ENCODE measurements at regions not wholly inside any gene's neighbourhood (a gene's known extent, or its start where the extent isn't known, plus 50 kb on each side); places are given as distances from the start of the nearest gene placed in this dataset.

GRCh38 chr4:137468836-137469235, 63.5 kb downstream of the PCDH18 start:
- no peaks in the 10 kb centered on the region for H4K20me1 ChIP-seq (ENCODE audit: control insufficient read depth, extremely low read depth, insufficient read depth, low read length)
- peaks cover 2% of the 10 kb centered on the region for H3K4me1 ChIP-seq (ENCODE audit: control insufficient read depth, extremely low read depth, insufficient read depth, low read length)
- TF ChIP-seq EZH2 (IDR thresholded peaks at IDR 0.05; ENCODE audit: low read length, missing control alignments) (no peak), CTCF (conservative IDR thresholded peaks at IDR 0.05 in 1 of 2, IDR thresholded peaks at IDR 0.05 in 1 of 2; ENCODE audit: low read depth in 1 of 2, low read length in 2 of 2) (no peak)
- H3K36me3 ChIP-seq (ENCODE audit: control insufficient read depth, insufficient read depth, low read length), result no peaks in the 10 kb centered on the region
- no peaks in the 10 kb centered on the region for H3K27me3 ChIP-seq (ENCODE audit: control insufficient read depth, insufficient read depth, low read length)
- no peak overlapping the region for H3K27ac ChIP-seq (ENCODE audit: insufficient read depth, low read length)
- no peaks in the 10 kb centered on the region for H3K9me3 ChIP-seq (ENCODE audit: control insufficient read depth, insufficient read depth, low read depth, low read length)
- no peak overlapping the region for H3K9ac ChIP-seq (ENCODE audit: insufficient read depth, low read length)
- H3K4me3 ChIP-seq (replicated peaks in 1 of 4; ENCODE audit: control extremely low read depth in 1 of 4, insufficient read depth in 1 of 4, low read depth in 3 of 4, low read length in 4 of 4), result no peak overlapping the region
- H2AFZ ChIP-seq (ENCODE audit: low read length), result no peak overlapping the region
- no peak overlapping the region for H3K4me2 ChIP-seq (ENCODE audit: extremely low read depth, insufficient read depth, low read length)
- H3K79me2 ChIP-seq (ENCODE audit: control insufficient read depth, insufficient read depth, low read length), result no peaks in the 10 kb centered on the region
- no peak for DNase-seq (ENCODE audit: low read depth in 2 of 2)

- Histone ChIP-seq H3K79me2 (ENCODE audit: control insufficient read depth, insufficient read depth, low read length) (no peaks in the 10 kb centered on the region), H4K20me1 (ENCODE audit: control insufficient read depth, extremely low read depth, insufficient read depth, low read length) (no peaks in the 10 kb centered on the region), H3K4me2 (ENCODE audit: extremely low read depth, insufficient read depth, low read length) (no peak overlapping the region), H2AFZ (ENCODE audit: low read length) (no peak overlapping the region), H3K27ac (ENCODE audit: insufficient read depth, low read length) (no peak overlapping the region), H3K9ac (ENCODE audit: insufficient read depth, low read length) (no peak overlapping the region), H3K4me3 (replicated peaks in 1 of 4; ENCODE audit: control extremely low read depth in 1 of 4, insufficient read depth in 1 of 4, low read depth in 3 of 4, low read length in 4 of 4) (no peak overlapping the region), H3K9me3 (ENCODE audit: control insufficient read depth, insufficient read depth, low read depth, low read length) (no peaks in the 10 kb centered on the region), H3K4me1 (ENCODE audit: control insufficient read depth, extremely low read depth, insufficient read depth, low read length) (peaks cover 2% of the 10 kb centered on the region), H3K27me3 (ENCODE audit: control insufficient read depth, insufficient read depth, low read length) (no peaks in the 10 kb centered on the region), H3K36me3 (ENCODE audit: control insufficient read depth, insufficient read depth, low read length) (no peaks in the 10 kb centered on the region)
- TF ChIP-seq CTCF (conservative IDR thresholded peaks at IDR 0.05 in 1 of 2, IDR thresholded peaks at IDR 0.05 in 1 of 2; ENCODE audit: low read depth in 1 of 2, low read length in 2 of 2) (no peak), EZH2 (IDR thresholded peaks at IDR 0.05; ENCODE audit: low read length, missing control alignments) (no peak)
- DNase-seq (ENCODE audit: low read depth in 2 of 2), result no peak
Measured at GRCh38 chr4:137467537-137467936, 64.8 kb downstream of the PCDH18 start.

- TF ChIP-seq EZH2 (IDR thresholded peaks at IDR 0.05; ENCODE audit: low read length, missing control alignments) (no peak), CTCF (conservative IDR thresholded peaks at IDR 0.05 in 1 of 2, IDR thresholded peaks at IDR 0.05 in 1 of 2; ENCODE audit: low read depth in 1 of 2, low read length in 2 of 2) (no peak)
- Histone ChIP-seq H3K9me3 (ENCODE audit: control insufficient read depth, insufficient read depth, low read depth, low read length) (no peaks in the 10 kb centered on the region), H3K27me3 (ENCODE audit: control insufficient read depth, insufficient read depth, low read length) (no peaks in the 10 kb centered on the region), H3K4me3 (replicated peaks in 1 of 4; ENCODE audit: control extremely low read depth in 1 of 4, insufficient read depth in 1 of 4, low read depth in 3 of 4, low read length in 4 of 4) (no peak overlapping the region), H4K20me1 (ENCODE audit: control insufficient read depth, extremely low read depth, insufficient read depth, low read length) (no peaks in the 10 kb centered on the region), H3K4me2 (ENCODE audit: extremely low read depth, insufficient read depth, low read length) (no peak overlapping the region), H3K79me2 (ENCODE audit: control insufficient read depth, insufficient read depth, low read length) (no peaks in the 10 kb centered on the region), H3K27ac (ENCODE audit: insufficient read depth, low read length) (no peak overlapping the region), H3K4me1 (ENCODE audit: control insufficient read depth, extremely low read depth, insufficient read depth, low read length) (no peaks in the 10 kb centered on the region), H3K9ac (ENCODE audit: insufficient read depth, low read length) (no peak overlapping the region), H2AFZ (ENCODE audit: low read length) (no peak overlapping the region), H3K36me3 (ENCODE audit: control insufficient read depth, insufficient read depth, low read length) (no peaks in the 10 kb centered on the region)
- DNase-seq (ENCODE audit: low read depth in 2 of 2), result no peak
Measured at GRCh38 chr4:137463377-137464003, 68.8 kb downstream of the PCDH18 start.

Data from fibroblast of lung (primary cell).